A549 (cell line): ENCODE measurements at regions not wholly inside any gene's neighbourhood (a gene's known extent, or its start where the extent isn't known, plus 50 kb on each side); places are given as distances from the start of the nearest gene placed in this dataset.

Experiments
- ATAC-seq, 2 experiments: fragments of 200-7000 bp in 1 of 2; fragments of >200 bp in 1 of 2; cut with Nextera tagmentation in 1 of 2; cut with Tn5 transposase in 1 of 2; 3 replicates each; pipeline versions ENCODE4 v1.8.0 to v1.9.1; 2018 to 2020; ENCODE audit warnings: mild to moderate bottlenecking in 1 of 2, moderate library complexity in 1 of 2
- CTCF ChIA-PET: fragments of 300-600 bp; sonication (Branson Sonifier 250); formaldehyde crosslinking; extraction: SDS; loops from one replicate; lab custom pipeline; 2021; ENCODE audit warnings: antibody characterized with exemption, inconsistent platforms; lab: Yijun Ruan, JAX
- POLR2A ChIA-PET: fragments of 350-600 bp; formaldehyde crosslinking; extraction: SDS; loops from one replicate; lab custom pipeline; 2021; ENCODE audit warnings: antibody characterized with exemption, inconsistent platforms; lab: Yijun Ruan, JAX
- DNase-seq, 2 experiments: peaks; one replicate each; pipeline versions ENCODE4 v3.0.0 to v3.0.0-alpha.2; 2011 to 2016; ENCODE audit warnings: low read depth in 1 of 2, low spot score in 1 of 2
- FAIRE-seq: peaks from 2 replicates; lab custom pipeline; 2011; peaks lifted over from hg19 to GRCh38; lab: Jason Lieb, UNC
- H3K27ac ChIP-seq, 2 experiments: fragments of >200 bp; sonication (Bioruptor Twin); formaldehyde crosslinking; 3 replicates each; pipeline ENCODE4 v1.5.1; 2016 to 2017
- H3K4me1 ChIP-seq: fragments of >200 bp; sonication (Bioruptor Twin); formaldehyde crosslinking; 3 replicates; pipeline ENCODE4 v1.6.1; 2016
- H3K4me2 ChIP-seq: fragments of >200 bp; sonication (Bioruptor Twin); formaldehyde crosslinking; 3 replicates; pipeline ENCODE4 v1.6.1; 2016
- H3K4me3 ChIP-seq: fragments of >200 bp; sonication (Bioruptor Twin); formaldehyde crosslinking; 3 replicates; pipeline ENCODE4 v1.5.1; 2016
- H3K9me3 ChIP-seq: fragments of >200 bp; sonication (Bioruptor Twin); formaldehyde crosslinking; 3 replicates; pipeline ENCODE4 v1.6.1; 2016
- BHLHE40 ChIP-seq: IDR thresholded peaks from 2 replicates; pipeline ENCODE4 v1.6.1; 2012; ENCODE audit warnings: low read depth, low read length, inconsistent platforms
- CBX2 ChIP-seq: fragments of 200-600 bp; sonication (generic); IDR thresholded peaks from 2 replicates; pipeline ENCODE4 v1.6.1; 2016; ENCODE audit warnings: low read depth, mild to moderate bottlenecking, borderline replicate concordance
- CBX8 ChIP-seq: fragments of 200-600 bp; sonication (generic); IDR thresholded peaks from 2 replicates; pipeline ENCODE4 v1.6.1; 2016
- CHD2 ChIP-seq: fragments of 150-350 bp; IDR thresholded peaks from 2 replicates; pipeline ENCODE4 v1.6.1; 2014; ENCODE audit warnings: low read length; ENCODE audit not compliant: partially characterized antibody
- E2F6 ChIP-seq: IDR thresholded peaks from 2 replicates; pipeline ENCODE4 v1.6.1; 2012; ENCODE audit warnings: low read depth, borderline replicate concordance
- EHMT2 ChIP-seq: fragments of 200-600 bp; sonication (generic); IDR thresholded peaks from 2 replicates; pipeline ENCODE4 v1.6.1; 2016; ENCODE audit warnings: antibody characterized with exemption, low read depth, mild to moderate bottlenecking, moderate library complexity
- EP300 ChIP-seq, 2 experiments: fragments of >200 bp; sonication (Bioruptor Twin); formaldehyde crosslinking; IDR thresholded peaks; 2 replicates in 1 of 2; 3 replicates in 1 of 2; pipeline ENCODE4 v1.6.1; 2016 to 2017
- FOSL2 ChIP-seq, 2 experiments: fragments of 450-650 bp in 1 of 2; fragments of >200 bp in 1 of 2; sonication (Bioruptor Twin) in 1 of 2; formaldehyde crosslinking; IDR thresholded peaks; 2 replicates each; pipeline versions ENCODE4 v1.5.0 to v1.6.1; 2016 to 2020; ENCODE audit warnings: mild to moderate bottlenecking in 1 of 2, moderate library complexity in 1 of 2
- FOXS1 ChIP-seq: fragments of 250-450 bp; sonication (Bioruptor Pico); IDR thresholded peaks from 2 replicates; pipeline ENCODE4 v1.5.0; 2020; ENCODE audit warnings: mild to moderate bottlenecking, moderate library complexity
- GATA3 ChIP-seq: IDR thresholded peaks from 2 replicates; pipeline ENCODE4 v1.6.1; 2012; ENCODE audit warnings: borderline replicate concordance
- HES2 ChIP-seq: fragments of >200 bp; sonication (Bioruptor Twin); formaldehyde crosslinking; IDR thresholded peaks from 2 replicates; pipeline ENCODE4 v1.6.1; 2016
- HMGXB4 ChIP-seq: fragments of 250-450 bp; sonication (Bioruptor Pico); IDR thresholded peaks from 2 replicates; pipeline ENCODE4 v1.5.0; 2021; ENCODE audit warnings: mild to moderate bottlenecking, moderate library complexity, borderline replicate concordance
- HOXA7 ChIP-seq: fragments of 250-450 bp; sonication (Bioruptor Pico); IDR thresholded peaks from 2 replicates; pipeline ENCODE4 v1.5.0; 2020; ENCODE audit warnings: mild to moderate bottlenecking, moderate library complexity
- JUN ChIP-seq, 2 experiments: fragments of >200 bp; sonication (Bioruptor Twin); formaldehyde crosslinking; IDR thresholded peaks; 2 replicates in 1 of 2; 3 replicates in 1 of 2; pipeline ENCODE4 v1.6.1; 2016 to 2017
- KDM5A ChIP-seq: fragments of 200-600 bp; sonication (generic); IDR thresholded peaks from 2 replicates; pipeline ENCODE4 v1.6.1; 2016; ENCODE audit warnings: antibody characterized with exemption, mild to moderate bottlenecking
- MAX ChIP-seq: IDR thresholded peaks from 2 replicates; pipeline ENCODE4 v1.6.1; 2012
- MYC ChIP-seq: IDR thresholded peaks from 2 replicates; pipeline ENCODE4 v1.6.1; 2012; ENCODE audit warnings: mild to moderate bottlenecking, inconsistent platforms, low read length, improper control_type of control experiment, borderline replicate concordance
- NFE2L2 ChIP-seq: fragments of 150-350 bp; conservative IDR thresholded peaks from 2 replicates; pipeline ENCODE4 v1.6.1; 2014; ENCODE audit warnings: low read length
- NPAS2 ChIP-seq: fragments of 250-450 bp; sonication (Bioruptor Pico); IDR thresholded peaks from 2 replicates; pipeline ENCODE4 v1.8.0; 2022; ENCODE audit warnings: mild to moderate bottlenecking, moderate library complexity, borderline replicate concordance
- NR3C1 ChIP-seq: fragments of >200 bp; sonication (Bioruptor Twin); formaldehyde crosslinking; IDR thresholded peaks from 3 replicates; pipeline ENCODE4 v1.6.1; 2017
- PBX3 ChIP-seq: IDR thresholded peaks from 2 replicates; pipeline ENCODE4 v1.6.1; 2012
- POLR2A ChIP-seq: IDR thresholded peaks from 2 replicates; pipeline ENCODE4 v1.6.1; 2012; ENCODE audit warnings: mild to moderate bottlenecking, low read length
- RARB ChIP-seq: fragments of 250-450 bp; sonication (Bioruptor Pico); IDR thresholded peaks from 2 replicates; pipeline ENCODE4 v1.8.0; 2021; ENCODE audit warnings: mild to moderate bottlenecking, moderate library complexity
- RNF2 ChIP-seq: fragments of 200-600 bp; sonication (generic); IDR thresholded peaks from 2 replicates; pipeline ENCODE4 v1.6.1; 2016; ENCODE audit warnings: low read depth, mild to moderate bottlenecking, antibody characterized with exemption, moderate library complexity, borderline replicate concordance
- SREBF2 ChIP-seq: fragments of 450-650 bp; IDR thresholded peaks from 2 replicates; pipeline ENCODE4 v1.6.1; 2014; ENCODE audit warnings: mild to moderate bottlenecking, moderate library complexity
- TFCP2L1 ChIP-seq: fragments of 250-450 bp; sonication (Bioruptor Pico); IDR thresholded peaks from 2 replicates; pipeline ENCODE4 v1.5.0; 2021; ENCODE audit warnings: mild to moderate bottlenecking
- TP53 ChIP-seq: fragments of 250-450 bp; sonication (Bioruptor Pico); IDR thresholded peaks from 2 replicates; pipeline ENCODE4 v1.5.0; 2021; ENCODE audit warnings: mild to moderate bottlenecking, moderate library complexity
- ZNF302 ChIP-seq: fragments of 250-450 bp; sonication (Bioruptor Pico); IDR thresholded peaks from 2 replicates; pipeline ENCODE4 v1.9.0; 2021; ENCODE audit warnings: inconsistent platforms, mild to moderate bottlenecking, moderate library complexity
- ZSCAN20 ChIP-seq: fragments of 250-450 bp; sonication (Bioruptor Pico); IDR thresholded peaks from 2 replicates; pipeline ENCODE4 v1.8.0; 2022; ENCODE audit warnings: mild to moderate bottlenecking, moderate library complexity

GRCh38 chr4:14631806-14632440, 370.4 kb upstream of the CPEB2 start:
- no peak overlapping the region for H3K4me3 ChIP-seq
- H3K4me2 ChIP-seq: no peak overlapping the region
- POLR2A ChIA-PET: no interaction called here
- ATAC-seq (no peak), DNase-seq (no peak), FAIRE-seq (no peak)
- TF ChIP-seq KDM5A (no peak), NPAS2 (no peak), GATA3 (no peak), EP300 (IDR thresholded peaks at IDR 0.05) (no peak), TFCP2L1 (CRISPR knock-in tag) (no peak), POLR2A (no peak), CBX2 (no peak), BHLHE40 (no peak), JUN (IDR thresholded peaks at IDR 0.05) (no peak), HES2 (no peak), NFE2L2 (no peak), E2F6 (no peak), EHMT2 (no peak), FOSL2 (IDR thresholded peaks at IDR 0.05) (no peak), FOSL2 (CRISPR knock-in tag; IDR thresholded peaks at IDR 0.05) (no peak), HOXA7 (CRISPR knock-in tag) (no peak), RNF2 (no peak)
- no peak overlapping the region for H3K27ac ChIP-seq
- peaks cover 7% of the 10 kb centered on the region; the same call in 2 of the 3 replicates for H3K9me3 ChIP-seq
- peaks cover 8% of the 10 kb centered on the region for H3K4me1 ChIP-seq
- CTCF ChIA-PET: no interaction called here

GRCh38 chr4:14636563-14636962, 365.7 kb upstream of the CPEB2 start:
- Histone ChIP-seq H3K4me3 (no peak overlapping the region), H3K4me1 (peaks cover 13% of the 10 kb centered on the region)
- TF ChIP-seq MYC (no peak), PBX3 (no peak), HMGXB4 (CRISPR knock-in tag) (no peak), ZSCAN20 (no peak), KDM5A (no peak), FOSL2 (IDR thresholded peaks at IDR 0.05) (no peak), FOSL2 (CRISPR knock-in tag; IDR thresholded peaks at IDR 0.05) (no peak), FOXS1 (no peak), MAX (no peak), NPAS2 (no peak), TP53 (CRISPR knock-in tag) (no peak), NR3C1 (no peak), BHLHE40 (no peak), CBX8 (no peak), SREBF2 (no peak), NFE2L2 (no peak), RARB (CRISPR knock-in tag) (no peak), CHD2 (no peak), CBX2 (no peak), ZNF302 (CRISPR knock-in tag) (no peak), GATA3 (no peak)
- TF ChIP-seq, all 56 proteins: peak for 0
- H3K4me2 ChIP-seq: peak overlapping the region; percentile 32
- FAIRE-seq (no peak), DNase-seq (peak in 1 of 2 experiments; percentile 9), ATAC-seq (no peak)
- H3K27ac ChIP-seq: no peak overlapping the region; a peak in 1 of 6 replicates
- ChIA-PET CTCF (no interaction called here), POLR2A (no interaction called here)
- peaks cover 7% of the 10 kb centered on the region; the same call in 2 of the 3 replicates for H3K9me3 ChIP-seq
